D721Med (cell line): ENCODE measurements at regions not wholly inside any gene's neighbourhood (a gene's known extent, or its start where the extent isn't known, plus 50 kb on each side); places are given as distances from the start of the nearest gene placed in this dataset.

Experiments
- DNase-seq: peaks from one replicate; pipeline ENCODE4 v3.0.0; 2011; ENCODE audit warnings: low spot score; ENCODE audit not compliant: insufficient read length
- FAIRE-seq: peaks from 2 replicates; lab custom pipeline; 2011; peaks lifted over from hg19 to GRCh38; lab: Jason Lieb, UNC
- CTCF ChIP-seq: IDR thresholded peaks from 2 replicates; pipeline ENCODE4 v1.5.1; 2012; ENCODE audit warnings: mild to moderate bottlenecking, control low read depth; ENCODE audit not compliant: insufficient read depth; ENCODE audit errors: missing control alignments

GRCh38 chr2:6297238-6297637, 568.5 kb downstream of the CMPK2 start:
- DNase-seq: no peak
- FAIRE-seq: no peak
- no peak for TF ChIP-seq CTCF

- TF ChIP-seq CTCF: no peak
- no peak for DNase-seq
- no peak for FAIRE-seq
These were observed 564.3 kb downstream of the CMPK2 start for GRCh38 chr2:6301426-6301825.

- no peak for FAIRE-seq
These were observed 556.7 kb downstream of the CMPK2 start for GRCh38 chr2:6308986-6309385.

GRCh38 chr2:6309415-6310255, 556.1 kb downstream of the CMPK2 start:
- DNase-seq: no peak
- no peak for FAIRE-seq
- no peak for TF ChIP-seq CTCF

More at GRCh38 chr2:6308986-6309385, 556.7 kb downstream of the CMPK2 start:
- TF ChIP-seq CTCF: no peak
- DNase-seq: no peak

GRCh38 chr2:6310256-6311215, 555.2 kb downstream of the CMPK2 start:
- DNase-seq: no peak
- no peak for FAIRE-seq
- TF ChIP-seq CTCF: no peak

- no peak for FAIRE-seq
- DNase-seq: no peak
- no peak for TF ChIP-seq CTCF
These were observed 553.3 kb downstream of the CMPK2 start for GRCh38 chr2:6312367-6312766.
